Stimulated activated CD8-positive, alpha-beta memory T cell treated with anti-CD3 and anti-CD28 coated beads, Interleukin-7, amount 100 ng/mL, for 24 hours (primary cell): ENCODE measurements at regions not wholly inside any gene's neighbourhood (a gene's known extent, or its start where the extent isn't known, plus 50 kb on each side); places are given as distances from the start of the nearest gene placed in this dataset.

ENCODE experiments used
- DNase-seq: peaks from one replicate; pipeline ENCODE4 v3.0.0-alpha.2; 2020; ENCODE audit warnings: low read depth

- DNase-seq: no peak
Measured at GRCh38 chr22:48370508-48371325, 1457.0 kb downstream of the BRD1 start.

- no peak for DNase-seq
Measured at GRCh38 chr22:48369789-48370507, 1457.7 kb downstream of the BRD1 start.

DNA sequence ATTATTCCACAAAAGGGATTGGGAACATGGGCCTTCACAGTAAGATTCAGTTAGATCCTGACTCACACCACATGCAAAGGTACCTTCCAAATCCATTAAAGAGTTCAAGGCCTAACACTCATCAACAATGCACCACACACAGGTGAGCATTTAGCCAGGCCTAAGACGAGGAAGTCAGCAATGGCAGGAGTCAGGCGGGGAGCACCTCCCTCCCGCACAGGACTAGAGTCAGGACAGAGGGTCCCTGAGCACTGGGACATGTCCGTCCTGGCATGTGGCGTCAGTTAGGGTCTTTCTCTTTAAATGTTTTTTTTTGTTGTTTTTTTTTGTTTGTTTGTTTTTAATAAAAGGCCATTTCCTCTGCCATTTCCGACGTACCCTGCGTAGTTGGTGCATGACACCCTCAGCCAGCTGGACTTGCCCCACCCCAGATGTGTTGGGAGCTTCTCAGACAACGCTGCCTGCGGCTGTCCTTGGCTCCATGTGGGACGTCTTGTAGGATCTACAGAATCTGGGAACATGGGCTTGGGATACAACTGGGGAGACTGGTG is 1458.6 kb downstream of the BRD1 start:
- no peak for DNase-seq

- DNase-seq: no peak
Measured at GRCh38 chr22:48367731-48368130, 1459.9 kb downstream of the BRD1 start.

DNA sequence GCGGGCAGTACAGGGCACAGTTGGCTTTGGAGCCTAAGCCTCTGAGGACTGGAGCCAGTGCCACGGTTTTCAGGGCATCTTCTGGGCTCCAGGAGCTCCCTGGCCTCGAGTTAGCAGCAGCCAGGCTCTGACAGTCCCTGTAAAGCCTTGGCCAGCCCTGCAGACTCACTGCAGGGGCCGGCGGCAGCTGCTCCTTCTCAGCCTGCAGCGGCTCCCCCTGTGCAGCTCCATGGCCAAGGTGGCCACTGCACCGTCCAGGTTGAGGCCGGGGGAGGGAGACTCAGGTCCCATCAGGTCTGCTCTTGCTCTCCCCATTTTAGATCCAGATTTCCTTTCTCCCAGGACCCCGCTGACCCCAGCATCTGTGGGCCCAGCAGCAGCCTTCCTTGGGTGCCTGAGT is 1461.1 kb downstream of the BRD1 start:
- no peak for DNase-seq

DNA sequence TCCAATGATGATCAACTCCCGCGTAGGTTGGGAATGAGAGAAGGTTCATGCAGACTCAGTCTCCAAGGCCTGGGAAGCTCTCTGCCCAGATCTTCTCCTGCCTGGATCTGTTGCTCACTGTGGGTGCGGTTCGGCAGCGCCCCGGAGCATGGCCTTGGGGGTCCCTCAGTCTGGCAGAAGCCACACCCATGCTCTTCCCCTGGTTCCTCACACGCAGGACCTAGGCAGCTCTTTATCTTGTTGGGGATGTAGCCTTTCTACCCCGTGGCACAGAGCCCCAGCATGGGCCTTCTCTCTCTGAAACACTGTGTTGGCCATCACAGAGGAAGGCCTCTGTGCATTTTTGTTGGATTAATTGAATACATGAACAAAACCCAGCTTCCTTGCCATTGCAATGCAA is 1461.6 kb downstream of the BRD1 start:
- no peak for DNase-seq

DNA sequence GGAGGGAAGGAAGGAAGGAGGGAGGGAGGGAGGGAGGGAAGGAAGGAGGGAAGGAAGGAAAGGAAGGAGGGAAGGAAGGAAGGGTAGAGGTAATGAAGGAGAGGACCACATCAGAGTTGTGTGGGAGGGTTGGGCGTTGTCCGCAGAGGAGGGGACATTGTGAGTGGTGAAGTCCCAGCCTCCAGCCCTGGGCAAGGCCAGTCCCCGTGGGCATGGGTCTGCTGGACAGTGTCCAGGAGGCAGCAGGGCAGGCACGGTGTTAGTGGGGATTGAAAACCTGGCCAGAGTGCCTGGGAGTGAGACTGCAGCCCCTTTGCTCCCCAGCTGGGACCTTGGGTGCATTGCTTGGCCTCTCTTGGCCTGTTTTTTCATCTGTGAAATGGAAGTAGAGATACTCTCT is 1462.3 kb downstream of the BRD1 start:
- DNase-seq: no peak

DNA sequence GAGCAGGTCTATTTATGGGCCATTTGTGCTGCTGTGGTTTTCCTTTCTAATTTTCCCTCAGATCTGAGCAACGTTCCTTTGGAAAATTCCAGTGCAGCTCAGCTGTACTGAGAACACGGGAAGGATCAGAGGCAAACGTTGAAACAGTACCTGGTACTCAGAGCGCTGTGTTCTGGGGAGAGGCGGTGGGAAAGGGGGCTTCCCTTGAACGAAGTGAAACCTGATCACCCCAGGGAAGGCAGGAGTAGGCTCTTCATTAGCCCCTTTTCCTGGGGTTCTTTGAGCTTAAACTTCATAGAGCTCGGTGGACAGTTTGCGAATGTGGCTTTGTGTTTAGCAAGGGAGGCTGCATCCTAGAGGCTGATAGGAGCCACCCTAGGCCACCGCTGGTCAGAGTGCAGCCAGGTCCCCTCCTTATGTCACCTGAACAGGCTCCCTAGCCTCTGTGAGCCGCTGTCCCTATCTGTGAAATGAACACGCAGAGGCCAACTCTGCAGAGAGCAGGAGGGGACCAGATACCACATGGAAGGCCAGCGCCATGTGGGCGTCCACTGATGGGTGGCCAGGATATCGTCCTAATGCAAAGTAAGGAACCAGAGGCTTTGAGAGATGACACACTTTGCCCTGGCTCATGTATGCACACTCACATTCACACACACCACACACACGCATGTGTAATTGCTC is 1464.8 kb downstream of the BRD1 start:
- no peak for DNase-seq

GRCh38 chr22:48361099-48361639 is 1466.5 kb downstream of the BRD1 start:
- DNase-seq: no peak

DNA sequence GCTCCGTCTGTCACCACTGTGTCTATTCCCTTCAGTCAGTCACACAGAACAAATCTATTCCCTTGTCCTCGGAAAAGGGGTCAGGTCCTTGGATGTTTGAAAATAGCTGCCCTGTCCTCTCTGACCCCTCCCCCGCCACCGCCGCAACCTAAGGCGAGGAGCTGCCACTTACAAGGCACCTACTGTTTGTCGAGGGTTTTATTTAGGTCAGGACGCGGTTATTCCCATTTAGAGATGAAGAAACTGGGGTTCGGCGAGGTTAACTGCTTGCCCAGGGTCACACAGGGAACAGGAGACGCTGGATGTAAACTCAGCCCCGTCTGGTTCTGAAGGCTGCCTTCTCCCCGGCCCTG is 1468.1 kb downstream of the BRD1 start:
- DNase-seq: no peak

- no peak for DNase-seq
Measured at GRCh38 chr22:48358886-48359612, 1468.6 kb downstream of the BRD1 start.

DNA sequence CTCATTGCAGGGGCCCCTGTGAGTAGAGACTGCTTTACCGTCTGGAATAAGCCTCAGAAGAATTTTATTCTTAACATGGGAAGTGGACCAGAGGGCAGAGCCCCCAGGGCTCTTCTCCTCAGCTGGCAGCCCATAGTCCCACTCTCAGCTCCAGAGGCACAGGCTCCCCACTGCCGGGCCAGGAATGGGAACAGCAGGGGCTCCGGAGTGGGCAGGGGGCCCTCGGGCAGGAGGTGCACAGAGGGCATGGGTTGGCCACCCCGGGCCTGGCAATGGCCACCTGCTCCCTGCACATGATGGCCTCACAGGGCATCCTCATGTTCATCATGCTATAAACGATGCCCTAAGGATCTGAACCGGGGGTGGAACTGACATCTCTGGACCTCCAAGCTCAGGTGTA is 1469.7 kb downstream of the BRD1 start:
- DNase-seq: no peak

DNA sequence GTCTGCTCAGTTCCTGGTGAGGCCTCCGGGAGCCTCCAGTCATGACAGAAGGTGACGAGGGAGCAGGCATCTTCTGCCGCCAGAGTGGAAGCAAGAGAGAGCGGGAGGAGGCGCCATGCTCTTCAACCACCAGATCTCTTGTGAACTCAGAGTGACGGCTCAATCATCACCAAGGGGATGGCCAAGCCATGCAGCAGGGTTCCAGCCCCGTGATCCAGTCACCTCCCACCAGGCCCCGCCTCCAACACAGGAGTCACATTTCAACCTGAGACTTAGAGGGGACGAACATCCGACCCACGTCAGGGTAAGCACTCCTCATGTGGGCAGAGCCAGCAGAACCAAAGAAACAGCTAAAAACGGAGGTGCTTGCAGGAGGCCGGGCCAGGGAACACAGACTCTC is 1470.5 kb downstream of the BRD1 start:
- DNase-seq: no peak

DNA sequence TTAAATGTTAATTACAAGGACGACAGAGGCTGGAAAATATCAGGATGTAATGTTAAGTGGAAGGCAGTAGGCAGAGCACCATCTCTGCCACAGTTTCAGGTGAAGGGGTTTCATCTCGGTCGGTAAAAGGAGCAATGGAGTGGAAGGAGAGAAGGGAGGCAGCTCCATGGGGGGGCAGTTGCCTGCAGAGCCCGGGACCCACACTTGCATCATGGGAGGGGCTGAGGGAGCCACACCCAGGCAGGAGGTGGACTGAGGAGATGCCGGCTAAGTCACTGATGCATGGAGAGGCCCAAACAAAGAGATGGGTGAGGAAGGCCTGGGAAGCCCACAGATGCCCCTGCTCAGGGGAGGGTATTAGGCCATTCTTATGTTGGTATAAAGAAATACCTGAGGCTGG is 1470.9 kb downstream of the BRD1 start:
- no peak for DNase-seq

DNA sequence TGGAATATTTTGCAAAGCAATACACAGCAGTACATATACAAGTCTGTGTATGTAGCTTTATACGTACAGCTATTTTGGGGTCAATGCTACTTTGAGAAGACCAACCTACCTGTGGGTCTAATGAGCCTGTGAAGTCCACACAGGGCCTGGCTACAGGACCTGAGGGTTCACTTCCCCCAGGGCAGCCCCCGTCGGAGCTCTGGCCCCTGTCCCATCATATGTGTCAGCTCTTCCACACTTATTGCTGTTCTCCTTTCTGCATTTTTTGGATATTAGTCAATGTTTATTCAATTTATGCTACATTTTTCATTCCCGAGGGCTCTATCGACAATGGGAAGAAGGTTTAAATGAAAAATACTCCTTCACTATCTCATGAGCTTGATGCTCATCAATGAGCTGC is 1473.6 kb downstream of the BRD1 start:
- no peak for DNase-seq

GRCh38 chr22:48353116-48353947 is 1474.3 kb downstream of the BRD1 start:
- no peak for DNase-seq

DNA sequence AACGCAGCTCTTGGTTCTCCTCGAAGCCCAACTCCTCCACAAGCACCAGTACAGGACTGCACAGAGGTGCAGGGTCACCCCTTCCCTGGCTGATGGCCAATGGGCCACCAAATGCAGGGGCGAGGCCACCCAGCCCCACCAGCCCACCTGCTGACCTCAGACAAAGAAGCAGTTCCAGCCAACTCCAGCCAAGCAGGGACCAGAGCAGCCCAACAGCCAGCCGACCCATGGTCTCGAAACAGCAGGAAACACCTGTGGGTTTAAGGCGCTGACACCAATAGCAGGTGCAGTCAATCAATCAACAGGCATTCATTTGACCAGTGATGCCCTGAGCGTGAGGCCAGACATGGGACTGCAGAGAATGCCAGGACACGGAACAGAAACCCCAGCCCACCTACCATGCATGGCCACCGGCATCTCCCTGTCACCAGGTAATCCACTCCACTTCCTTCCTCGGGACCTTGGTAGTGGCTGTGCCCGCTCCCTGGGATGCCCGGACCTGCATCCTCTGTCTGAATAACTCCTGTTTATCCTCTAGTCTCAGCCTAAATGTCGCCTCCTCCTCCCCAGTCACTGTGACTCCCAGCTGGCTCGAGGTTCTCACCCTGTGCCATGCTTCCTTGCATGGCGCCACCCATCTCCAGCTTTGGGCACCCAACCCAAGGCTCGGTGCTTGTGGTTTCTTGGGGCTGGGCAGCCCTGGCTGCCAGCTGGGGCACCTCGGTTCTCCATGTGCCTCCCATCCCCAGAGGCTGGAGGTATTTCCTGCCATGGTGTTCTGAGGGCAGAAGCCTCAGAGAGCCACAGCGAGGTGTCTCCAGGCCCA is 1475.4 kb downstream of the BRD1 start:
- no peak for DNase-seq

- no peak for DNase-seq
Measured at GRCh38 chr22:48351376-48352085, 1476.1 kb downstream of the BRD1 start.

DNA sequence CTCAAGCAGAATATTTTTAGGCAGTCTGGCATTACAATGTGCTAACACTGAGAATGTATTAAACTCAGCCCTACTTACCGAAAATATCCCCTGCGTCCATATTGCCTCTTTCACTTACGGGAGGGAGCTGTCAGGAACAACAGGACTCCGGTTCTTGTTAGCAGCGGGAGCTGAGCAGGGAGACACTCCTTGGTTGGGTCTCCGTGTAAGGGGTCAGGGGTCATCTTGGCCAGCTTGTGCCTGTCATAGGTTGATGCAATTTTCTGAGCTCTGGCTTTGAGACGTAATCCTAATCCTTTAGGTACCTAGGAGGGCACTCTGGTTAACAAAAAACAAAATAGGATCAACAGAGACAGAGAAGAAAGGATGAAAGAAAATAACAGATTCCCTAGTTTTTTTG is 1477.2 kb downstream of the BRD1 start:
- no peak for DNase-seq
